ENCODE measurements at regions not wholly inside any gene's neighbourhood (a gene's known extent, or its start where the extent isn't known, plus 50 kb on each side); places are given as distances from the start of the nearest gene placed in this dataset.

DNA sequence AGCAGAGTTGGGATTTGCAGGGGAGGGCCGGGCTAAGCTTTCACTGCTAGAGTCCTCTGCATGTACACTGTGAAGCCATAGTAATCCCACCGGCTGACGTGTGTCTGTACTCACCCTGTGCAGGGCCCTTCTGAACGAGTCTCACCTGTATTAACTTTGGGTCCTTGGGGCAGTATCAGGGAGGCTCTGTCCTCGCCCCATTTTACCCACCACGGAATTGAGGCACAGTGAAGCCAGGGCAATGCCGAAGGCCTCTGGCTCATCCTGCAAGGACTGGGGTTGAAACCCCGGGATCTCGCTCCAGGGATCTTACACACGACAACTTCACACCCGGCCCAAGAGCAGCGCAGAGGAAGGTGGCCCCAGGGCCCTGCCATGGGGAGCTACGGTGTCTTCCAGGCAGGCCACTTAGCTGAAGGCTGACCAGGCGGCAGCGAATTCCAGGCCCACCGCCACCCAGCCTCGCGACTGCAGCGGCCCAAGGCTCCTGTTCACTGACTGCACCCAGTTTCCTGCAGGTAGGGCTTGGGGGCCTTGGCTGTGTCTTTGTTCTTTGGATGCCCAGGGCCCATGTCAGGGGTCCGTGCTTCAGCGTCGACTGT is 75.5 kb upstream of the ADRA2C start:
- TF ChIP-seq, protein P1, sequence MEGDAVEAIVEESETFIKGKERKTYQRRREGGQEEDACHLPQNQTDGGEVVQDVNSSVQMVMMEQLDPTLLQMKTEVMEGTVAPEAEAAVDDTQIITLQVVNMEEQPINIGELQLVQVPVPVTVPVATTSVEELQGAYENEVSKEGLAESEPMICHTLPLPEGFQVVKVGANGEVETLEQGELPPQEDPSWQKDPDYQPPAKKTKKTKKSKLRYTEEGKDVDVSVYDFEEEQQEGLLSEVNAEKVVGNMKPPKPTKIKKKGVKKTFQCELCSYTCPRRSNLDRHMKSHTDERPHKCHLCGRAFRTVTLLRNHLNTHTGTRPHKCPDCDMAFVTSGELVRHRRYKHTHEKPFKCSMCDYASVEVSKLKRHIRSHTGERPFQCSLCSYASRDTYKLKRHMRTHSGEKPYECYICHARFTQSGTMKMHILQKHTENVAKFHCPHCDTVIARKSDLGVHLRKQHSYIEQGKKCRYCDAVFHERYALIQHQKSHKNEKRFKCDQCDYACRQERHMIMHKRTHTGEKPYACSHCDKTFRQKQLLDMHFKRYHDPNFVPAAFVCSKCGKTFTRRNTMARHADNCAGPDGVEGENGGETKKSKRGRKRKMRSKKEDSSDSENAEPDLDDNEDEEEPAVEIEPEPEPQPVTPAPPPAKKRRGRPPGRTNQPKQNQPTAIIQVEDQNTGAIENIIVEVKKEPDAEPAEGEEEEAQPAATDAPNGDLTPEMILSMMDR (IDR thresholded peaks at IDR 0.05; ENCODE audit: poor library complexity, severe bottlenecking), result no peak
- TF ChIP-seq MXI1 (conservative IDR thresholded peaks at IDR 0.05; ENCODE audit: poor library complexity, severe bottlenecking) (no peak), TAF1 (IDR thresholded peaks at IDR 0.05; ENCODE audit: low read depth) (no peak), EZH2 (IDR thresholded peaks at IDR 0.05; ENCODE audit: borderline replicate concordance, insufficient read depth, low read length, poor library complexity, severe bottlenecking) (no peak), POLR2AphosphoS5 (IDR thresholded peaks at IDR 0.05) (no peak), EP300 (conservative IDR thresholded peaks at IDR 0.05; ENCODE audit: poor library complexity, severe bottlenecking) (no peak), SMC3 (conservative IDR thresholded peaks at IDR 0.05; ENCODE audit: poor library complexity) (no peak)

All from neural cell (in vitro differentiated cells).